ENCODE measurements at regions not wholly inside any gene's neighbourhood (a gene's known extent, or its start where the extent isn't known, plus 50 kb on each side); places are given as distances from the start of the nearest gene placed in this dataset.

DNA sequence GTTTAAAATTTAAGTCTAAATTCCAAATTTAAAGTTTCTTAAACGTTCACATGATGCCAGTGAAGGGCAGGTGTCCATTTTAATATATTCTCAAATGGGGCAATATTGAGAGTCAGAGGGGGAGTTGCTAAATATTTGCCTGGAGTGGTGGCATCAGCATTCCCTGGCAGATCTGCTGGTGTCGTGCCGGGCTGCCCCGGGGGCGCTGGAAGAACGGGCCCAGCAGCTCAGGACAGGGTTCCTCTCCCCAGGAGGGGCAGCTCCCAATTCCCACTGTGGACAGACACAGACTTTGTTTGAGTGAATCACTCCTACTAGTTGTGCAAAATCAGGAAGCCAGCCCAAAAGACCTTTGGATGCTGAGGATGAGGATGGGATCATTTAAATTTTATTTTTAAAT, 468.7 kb upstream of the B3GAT1 start:
- Histone ChIP-seq H3K9ac (ENCODE audit: insufficient read depth, low read length) (no peak overlapping the region), H3K4me1 (ENCODE audit: control insufficient read depth, extremely low read depth, insufficient read depth, low read length) (no peaks in the 10 kb centered on the region), H2AFZ (ENCODE audit: low read length) (no peak overlapping the region), H3K27me3 (ENCODE audit: control insufficient read depth, insufficient read depth, low read length) (no peaks in the 10 kb centered on the region), H3K9me3 (ENCODE audit: control insufficient read depth, insufficient read depth, low read depth, low read length) (no peaks in the 10 kb centered on the region), H3K27ac (ENCODE audit: insufficient read depth, low read length) (no peak overlapping the region), H3K4me2 (ENCODE audit: extremely low read depth, insufficient read depth, low read length) (no peak overlapping the region), H3K4me3 (replicated peaks in 1 of 4; ENCODE audit: control extremely low read depth in 1 of 4, insufficient read depth in 1 of 4, low read depth in 3 of 4, low read length in 4 of 4) (no peak overlapping the region), H3K79me2 (ENCODE audit: control insufficient read depth, insufficient read depth, low read length) (no peaks in the 10 kb centered on the region), H4K20me1 (ENCODE audit: control insufficient read depth, extremely low read depth, insufficient read depth, low read length) (no peaks in the 10 kb centered on the region), H3K36me3 (ENCODE audit: control insufficient read depth, insufficient read depth, low read length) (no peaks in the 10 kb centered on the region)
- no peak for DNase-seq (ENCODE audit: low read depth in 2 of 2)
- TF ChIP-seq EZH2 (IDR thresholded peaks at IDR 0.05; ENCODE audit: low read length, missing control alignments) = no peak
- TF ChIP-seq, protein P1, sequence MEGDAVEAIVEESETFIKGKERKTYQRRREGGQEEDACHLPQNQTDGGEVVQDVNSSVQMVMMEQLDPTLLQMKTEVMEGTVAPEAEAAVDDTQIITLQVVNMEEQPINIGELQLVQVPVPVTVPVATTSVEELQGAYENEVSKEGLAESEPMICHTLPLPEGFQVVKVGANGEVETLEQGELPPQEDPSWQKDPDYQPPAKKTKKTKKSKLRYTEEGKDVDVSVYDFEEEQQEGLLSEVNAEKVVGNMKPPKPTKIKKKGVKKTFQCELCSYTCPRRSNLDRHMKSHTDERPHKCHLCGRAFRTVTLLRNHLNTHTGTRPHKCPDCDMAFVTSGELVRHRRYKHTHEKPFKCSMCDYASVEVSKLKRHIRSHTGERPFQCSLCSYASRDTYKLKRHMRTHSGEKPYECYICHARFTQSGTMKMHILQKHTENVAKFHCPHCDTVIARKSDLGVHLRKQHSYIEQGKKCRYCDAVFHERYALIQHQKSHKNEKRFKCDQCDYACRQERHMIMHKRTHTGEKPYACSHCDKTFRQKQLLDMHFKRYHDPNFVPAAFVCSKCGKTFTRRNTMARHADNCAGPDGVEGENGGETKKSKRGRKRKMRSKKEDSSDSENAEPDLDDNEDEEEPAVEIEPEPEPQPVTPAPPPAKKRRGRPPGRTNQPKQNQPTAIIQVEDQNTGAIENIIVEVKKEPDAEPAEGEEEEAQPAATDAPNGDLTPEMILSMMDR (conservative IDR thresholded peaks at IDR 0.05 in 1 of 2, IDR thresholded peaks at IDR 0.05 in 1 of 2; ENCODE audit: low read depth in 1 of 2, low read length in 2 of 2) = no peak

GRCh38 chr11:134879931-134880330, 467.9 kb upstream of the B3GAT1 start:
- no peak overlapping the region for H3K9ac ChIP-seq (ENCODE audit: insufficient read depth, low read length)
- no peak for DNase-seq (ENCODE audit: low read depth in 2 of 2)
- no peaks in the 10 kb centered on the region for H3K9me3 ChIP-seq (ENCODE audit: control insufficient read depth, insufficient read depth, low read depth, low read length)
- no peaks in the 10 kb centered on the region for H3K4me1 ChIP-seq (ENCODE audit: control insufficient read depth, extremely low read depth, insufficient read depth, low read length)
- H3K27ac ChIP-seq (ENCODE audit: insufficient read depth, low read length) = no peak overlapping the region
- H4K20me1 ChIP-seq (ENCODE audit: control insufficient read depth, extremely low read depth, insufficient read depth, low read length) = no peaks in the 10 kb centered on the region
- H2AFZ ChIP-seq (ENCODE audit: low read length) = no peak overlapping the region
- H3K4me3 ChIP-seq (replicated peaks in 1 of 4; ENCODE audit: control extremely low read depth in 1 of 4, insufficient read depth in 1 of 4, low read depth in 3 of 4, low read length in 4 of 4) = no peak overlapping the region
- H3K36me3 ChIP-seq (ENCODE audit: control insufficient read depth, insufficient read depth, low read length) = no peaks in the 10 kb centered on the region
- TF ChIP-seq, protein P1 (conservative IDR thresholded peaks at IDR 0.05 in 1 of 2, IDR thresholded peaks at IDR 0.05 in 1 of 2; ENCODE audit: low read depth in 1 of 2, low read length in 2 of 2) = no peak
- TF ChIP-seq EZH2 (IDR thresholded peaks at IDR 0.05; ENCODE audit: low read length, missing control alignments) = no peak
- H3K4me2 ChIP-seq (ENCODE audit: extremely low read depth, insufficient read depth, low read length) = no peak overlapping the region
- no peaks in the 10 kb centered on the region for H3K79me2 ChIP-seq (ENCODE audit: control insufficient read depth, insufficient read depth, low read length)
- H3K27me3 ChIP-seq (ENCODE audit: control insufficient read depth, insufficient read depth, low read length) = no peaks in the 10 kb centered on the region

GRCh38 chr11:134879341-134879740, 467.3 kb upstream of the B3GAT1 start:
- Histone ChIP-seq H3K27ac (ENCODE audit: insufficient read depth, low read length) (no peak overlapping the region), H3K4me3 (replicated peaks in 1 of 4; ENCODE audit: control extremely low read depth in 1 of 4, insufficient read depth in 1 of 4, low read depth in 3 of 4, low read length in 4 of 4) (no peak overlapping the region), H3K36me3 (ENCODE audit: control insufficient read depth, insufficient read depth, low read length) (no peaks in the 10 kb centered on the region), H3K9me3 (ENCODE audit: control insufficient read depth, insufficient read depth, low read depth, low read length) (no peaks in the 10 kb centered on the region), H3K4me2 (ENCODE audit: extremely low read depth, insufficient read depth, low read length) (no peak overlapping the region), H4K20me1 (ENCODE audit: control insufficient read depth, extremely low read depth, insufficient read depth, low read length) (no peaks in the 10 kb centered on the region), H3K4me1 (ENCODE audit: control insufficient read depth, extremely low read depth, insufficient read depth, low read length) (no peaks in the 10 kb centered on the region), H2AFZ (ENCODE audit: low read length) (no peak overlapping the region), H3K9ac (ENCODE audit: insufficient read depth, low read length) (no peak overlapping the region), H3K27me3 (ENCODE audit: control insufficient read depth, insufficient read depth, low read length) (no peaks in the 10 kb centered on the region), H3K79me2 (ENCODE audit: control insufficient read depth, insufficient read depth, low read length) (no peaks in the 10 kb centered on the region)
- TF ChIP-seq, protein P1 (conservative IDR thresholded peaks at IDR 0.05 in 1 of 2, IDR thresholded peaks at IDR 0.05 in 1 of 2; ENCODE audit: low read depth in 1 of 2, low read length in 2 of 2) = no peak
- no peak for TF ChIP-seq EZH2 (IDR thresholded peaks at IDR 0.05; ENCODE audit: low read length, missing control alignments)
- DNase-seq (ENCODE audit: low read depth in 2 of 2) = no peak
